ENCODE measurements at regions not wholly inside any gene's neighbourhood (a gene's known extent, or its start where the extent isn't known, plus 50 kb on each side); places are given as distances from the start of the nearest gene placed in this dataset.
"Not testable (repeated sequence)": the region's sequence is repeated elsewhere in the genome, so short reads cannot be mapped to it uniquely, and the experiment has no call there.

- Histone ChIP-seq H3K36me3 (no peaks in the 10 kb centered on the region), H3K4me3 (no peak overlapping the region), H3K27ac (no peak overlapping the region), H3K27me3 (no peaks in the 10 kb centered on the region), H3K9me3 (peaks cover 0 to 10% (median 0%) of the 10 kb centered on the region in 3 donors), H3K4me1 (peaks cover 0 to 7% (median 2%) of the 10 kb centered on the region in 4 donors)
- TF ChIP-seq CTCF (IDR thresholded peaks at IDR 0.05), result no peak
- intact Hi-C loops (cut with DNase I; ENCODE audit: low total_unique reads), result no loop called here
- DNase-seq, result no peak
Observed at GRCh38 chr4:53942712-53943111, 121.7 kb downstream of the CHIC2 start.

DNA sequence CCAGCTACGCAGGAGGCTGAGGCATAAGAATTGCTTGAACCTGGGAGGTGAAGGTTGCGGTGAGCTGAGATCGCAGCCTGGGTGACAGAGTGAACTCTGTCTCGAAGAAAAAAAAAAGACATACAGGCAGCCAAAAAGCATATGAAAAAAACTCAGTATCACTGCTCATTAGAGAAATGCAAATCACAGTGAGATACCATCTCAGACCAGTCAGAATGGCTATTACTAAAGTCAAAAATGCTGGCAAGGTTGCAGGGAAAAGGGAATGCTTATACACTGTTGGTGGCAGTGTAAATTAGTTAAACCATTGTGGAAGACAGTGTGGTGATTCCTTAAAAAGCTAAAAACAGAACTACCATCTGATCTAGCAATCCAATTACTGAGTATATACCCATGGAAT lies 123.1 kb downstream of the CHIC2 start:
- H3K27me3 ChIP-seq, result no peaks in the 10 kb centered on the region
- no peaks in the 10 kb centered on the region for H3K36me3 ChIP-seq
- peaks cover 0 to 7% (median 2%) of the 10 kb centered on the region in 4 donors for H3K4me1 ChIP-seq
- no peak overlapping the region for H3K4me3 ChIP-seq
- DNase-seq, result no peak
- TF ChIP-seq CTCF (IDR thresholded peaks at IDR 0.05), result no peak
- peaks cover 0 to 10% (median 0%) of the 10 kb centered on the region in 3 donors for H3K9me3 ChIP-seq
- intact Hi-C loops (cut with DNase I; ENCODE audit: low total_unique reads), result no loop called here
- H3K27ac ChIP-seq, result no peak overlapping the region

DNA sequence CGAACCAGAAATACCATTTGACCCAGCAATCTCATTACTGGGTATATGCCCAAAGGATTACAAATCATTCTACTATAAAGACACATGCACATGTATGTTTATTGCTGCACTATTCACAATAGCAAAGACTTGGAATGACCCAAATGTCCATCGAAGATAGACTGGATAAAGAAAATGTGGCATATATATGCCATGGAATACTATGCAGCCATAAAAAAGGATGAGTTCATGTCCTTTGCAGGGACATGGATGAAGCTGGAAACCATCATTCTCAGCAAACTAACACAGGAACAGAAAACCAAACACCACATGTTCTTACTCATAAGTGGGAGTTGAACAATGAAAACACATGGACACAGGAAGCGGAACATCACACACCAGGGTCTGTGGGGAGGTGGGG lies 124.5 kb downstream of the CHIC2 start:
- H3K4me3 ChIP-seq; H3K27ac ChIP-seq; intact Hi-C loops (cut with DNase I; ENCODE audit: low total_unique reads); H3K27me3 ChIP-seq; H3K36me3 ChIP-seq; DNase-seq; H3K4me1 ChIP-seq: not testable (repeated sequence)
- H3K9me3 ChIP-seq, result peaks cover 0 to 10% (median 0%) of the 10 kb centered on the region in 3 donors

- no peak overlapping the region for H3K27ac ChIP-seq
- H3K4me3 ChIP-seq, result no peak overlapping the region
- no peaks in the 10 kb centered on the region for H3K36me3 ChIP-seq
- H3K9me3 ChIP-seq, result peaks cover 0 to 10% (median 0%) of the 10 kb centered on the region in 3 donors
- intact Hi-C loops (cut with DNase I; ENCODE audit: low total_unique reads), result no loop called here
- no peak for DNase-seq
- no peaks in the 10 kb centered on the region for H3K27me3 ChIP-seq
- H3K4me1 ChIP-seq, result peaks cover 0 to 7% (median 4%) of the 10 kb centered on the region in 4 donors
- TF ChIP-seq CTCF (IDR thresholded peaks at IDR 0.05), result no peak
Observed at GRCh38 chr4:53937918-53938317, 126.5 kb downstream of the CHIC2 start.

GRCh38 chr4:53937327-53937726 lies 127.1 kb downstream of the CHIC2 start:
- peaks cover 0 to 13% (median 7%) of the 10 kb centered on the region in 4 donors for H3K4me1 ChIP-seq
- intact Hi-C loops (cut with DNase I; ENCODE audit: low total_unique reads), result no loop called here
- DNase-seq, result no peak
- H3K27me3 ChIP-seq, result no peaks in the 10 kb centered on the region
- H3K4me3 ChIP-seq, result no peak overlapping the region
- no peak for TF ChIP-seq CTCF (IDR thresholded peaks at IDR 0.05)
- H3K36me3 ChIP-seq, result no peaks in the 10 kb centered on the region
- H3K9me3 ChIP-seq, result peaks cover 0 to 10% (median 0%) of the 10 kb centered on the region in 3 donors
- H3K27ac ChIP-seq, result no peak overlapping the region

- TF ChIP-seq CTCF (IDR thresholded peaks at IDR 0.05), result no peak
- Histone ChIP-seq H3K27me3 (no peaks in the 10 kb centered on the region), H3K36me3 (no peaks in the 10 kb centered on the region), H3K4me1 (peaks cover 0 to 16% (median 7%) of the 10 kb centered on the region in 4 donors), H3K4me3 (no peak overlapping the region), H3K9me3 (peaks cover 0 to 10% (median 0%) of the 10 kb centered on the region in 3 donors), H3K27ac (no peak overlapping the region)
- no peak for DNase-seq
- intact Hi-C loops (cut with DNase I; ENCODE audit: low total_unique reads), result no loop called here
Observed at GRCh38 chr4:53935780-53936179, 128.6 kb downstream of the CHIC2 start.
